Heart left ventricle (tissue), 16 donors: ENCODE measurements at regions not wholly inside any gene's neighbourhood (a gene's known extent, or its start where the extent isn't known, plus 50 kb on each side); places are given as distances from the start of the nearest gene placed in this dataset.

ENCODE experiments used
- ATAC-seq, 4 donors: fragments of 200-7000 bp; cut with Tn5 transposase; one replicate each; pipeline ENCODE4 v1.9.1; 2020 to 2022; ENCODE audit warnings: moderate library complexity in 4 of 4, mild to moderate bottlenecking in 3 of 4, moderate number of reproducible peaks in 1 of 4
- DNase-seq, 5 donors: peaks; one replicate each; pipeline ENCODE4 v3.0.0-alpha.2; 2020
- H3K27ac ChIP-seq, 12 donors: fragments of 200-600 bp; sonication (generic) in 4 of 12; one replicate each; pipeline versions ENCODE4 v1.5.0 to v1.8.0; 2016 to 2022; ENCODE audit warnings: mild to moderate bottlenecking in 2 of 12
- H3K27me3 ChIP-seq, 9 donors: fragments of 200-600 bp; sonication (generic) in 2 of 9; one replicate each; pipeline versions ENCODE4 v1.5.1 to v1.8.0; 2016 to 2022; ENCODE audit warnings: mild to moderate bottlenecking in 3 of 9
- H3K36me3 ChIP-seq, 9 donors: fragments of 200-600 bp; sonication (generic) in 2 of 9; one replicate each; pipeline versions ENCODE4 v1.5.0 to v1.8.0; 2018 to 2022; ENCODE audit warnings: mild to moderate bottlenecking in 2 of 9
- H3K4me1 ChIP-seq, 12 donors: fragments of 200-600 bp; sonication (generic) in 4 of 12; one replicate each; pipeline versions ENCODE4 v1.5.0 to v1.8.0; 2016 to 2022; ENCODE audit warnings: mild to moderate bottlenecking in 3 of 12
- H3K4me3 ChIP-seq, 12 donors: fragments of 200-600 bp; sonication (generic) in 4 of 12; one replicate each; pipeline versions ENCODE4 v1.5.0 to v1.8.0; 2017 to 2022; ENCODE audit warnings: mild to moderate bottlenecking in 9 of 12, moderate library complexity in 4 of 12
- H3K9me3 ChIP-seq, 12 donors: fragments of 200-600 bp; sonication (generic) in 4 of 12; one replicate each; pipeline versions ENCODE4 v1.5.0 to v1.8.0; 2016 to 2022; ENCODE audit warnings: mild to moderate bottlenecking in 1 of 12
- CTCF ChIP-seq, 12 donors: fragments of 200-600 bp; sonication (generic) in 4 of 12; IDR thresholded peaks; one replicate each; pipeline versions ENCODE4 v1.5.0 to v1.8.0; 2018 to 2022; ENCODE audit warnings: antibody characterized with exemption in 12 of 12, mild to moderate bottlenecking in 5 of 12
- POLR2A ChIP-seq, 2 donors: fragments of 450-650 bp; IDR thresholded peaks; one replicate each; pipeline ENCODE4 v1.6.1; 2017; ENCODE audit warnings: antibody characterized with exemption in 2 of 2, mild to moderate bottlenecking in 2 of 2, moderate library complexity in 2 of 2
- WGBS, 4 donors: extraction: QIAGEN DNeasy Blood & Tissue Kit in 2 of 4; methylation state at CpG; one replicate each; pipeline versions ENCODE4 v1.1.5 to v1.1.7; 2013 to 2018; 5-methylcytosine and 5-hydroxymethylcytosine counted together
- intact Hi-C, 10 donors: fragments of 100-400 bp; cut with DNase I; formaldehyde crosslinking; loops; one replicate each; pipeline versions ENCODE4 v1.11.1 to v1.14.2; 2022
- donor health status: ischemic (EF 13 %, LVEDD 7.1; RV severe dilation, severe dysfunction).
- donor health status: healthy with polysubstance abuse.
- donor health status: DM: no; HTN: yes; CAD: no.
- donor health status: DM: no; HTN: no; CAD: no.
- donor health status: ischemic (EF 25% LVEDD 6.9; RV normal size, moderate dysfunction).
- donor health status: ischemic (EF 25% LVEDD 5.7; RV mildly dilated, moderate dysfunction).
- donor health status: healthy.
- donor health status: DM: yes; HTN: yes; CAD: no.
- donor health status: ischemic (EF 35%, LVEDD 5.7; RV mildly dilated, moderate dysfunction).
- donor health status: nonischemic (EF 11% LVEDD 7.7; RV severe dilation, severe dysfunction).
- donor health status: DM: yes; HTN: yes; CAD: no.
- donor health status: PGD.
- donor health status: ischemic (EF 29% LVEDD 5.4; RV normal size, mild dysfunction).
- donor health status: nonischemic (EF 23%, LVEDD 6.1; RV moderate dilation, normal function).

GRCh38 chr12:23349564-23349963 lies 599.9 kb downstream of the SOX5 start:
- no peaks in the 10 kb centered on the region for H3K36me3 ChIP-seq
- 71 to 77% (median 74%) methylated on average over 3 of the region's 3 CpGs for WGBS, 4 donors
- H3K4me3 ChIP-seq = no peak overlapping the region
- ATAC-seq (no peak), DNase-seq (no peak)
- intact Hi-C loops = no loop called here
- H3K27me3 ChIP-seq = no peaks in the 10 kb centered on the region
- H3K9me3 ChIP-seq = no peaks in the 10 kb centered on the region
- H3K4me1 ChIP-seq = no peaks in the 10 kb centered on the region
- no peak for TF ChIP-seq POLR2A (IDR thresholded peaks at IDR 0.05)
- no peak for TF ChIP-seq CTCF (IDR thresholded peaks at IDR 0.05)
- H3K27ac ChIP-seq = no peak overlapping the region

GRCh38 chr12:23350808-23351207 lies 598.7 kb downstream of the SOX5 start:
- Histone ChIP-seq H3K27me3 (no peaks in the 10 kb centered on the region), H3K9me3 (peaks cover 0 to 4% (median 0%) of the 10 kb centered on the region in 12 donors), H3K36me3 (no peaks in the 10 kb centered on the region), H3K4me1 (no peaks in the 10 kb centered on the region), H3K4me3 (no peak overlapping the region), H3K27ac (no peak overlapping the region)
- ATAC-seq (no peak), DNase-seq (no peak)
- intact Hi-C loops = no loop called here
- TF ChIP-seq CTCF (IDR thresholded peaks at IDR 0.05) (no peak), POLR2A (IDR thresholded peaks at IDR 0.05) (no peak)
- 82 to 89% (median 86%) methylated on average over 2 of the region's 2 CpGs for WGBS, 4 donors

GRCh38 chr12:23352670-23353069 lies 596.8 kb downstream of the SOX5 start:
- no peak for TF ChIP-seq POLR2A (IDR thresholded peaks at IDR 0.05)
- Histone ChIP-seq H3K27ac (no peak overlapping the region), H3K27me3 (no peaks in the 10 kb centered on the region), H3K4me3 (no peak overlapping the region), H3K36me3 (no peaks in the 10 kb centered on the region), H3K4me1 (no peaks in the 10 kb centered on the region), H3K9me3 (peaks cover 0 to 4% (median 0%) of the 10 kb centered on the region in 12 donors)
- ATAC-seq (no peak), DNase-seq (no peak)
- 81 to 91% (median 86%) methylated on average over 2 of the region's 2 CpGs for WGBS, 4 donors
- intact Hi-C loops = no loop called here

DNA sequence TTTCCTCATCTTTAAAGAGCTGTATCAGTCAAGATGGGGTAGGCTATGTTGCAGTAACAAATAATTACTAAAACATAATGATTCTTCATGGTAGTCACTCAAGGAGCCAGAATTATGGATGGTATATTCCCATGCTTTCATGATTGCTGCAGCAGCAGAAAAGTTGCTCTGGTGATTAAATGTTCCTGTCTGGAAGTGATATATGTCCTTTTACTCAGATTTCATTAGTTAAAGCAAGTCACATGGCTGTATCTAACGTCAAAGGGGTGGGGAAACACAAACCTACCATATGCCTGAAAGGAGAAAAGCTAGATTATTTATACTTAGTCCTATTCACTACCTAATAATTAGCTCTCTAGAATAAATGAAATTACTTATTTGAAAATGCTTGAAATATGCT lies 594.7 kb downstream of the SOX5 start:
- 37 to 55% (median 47%) methylated on average over 1 of the region's 1 CpG for WGBS, 4 donors
- H3K36me3 ChIP-seq = no peaks in the 10 kb centered on the region

More for the DNA sequence above, 594.7 kb downstream of the SOX5 start:
- no peaks in the 10 kb centered on the region for H3K4me1 ChIP-seq
- TF ChIP-seq POLR2A (IDR thresholded peaks at IDR 0.05) (no peak), CTCF (IDR thresholded peaks at IDR 0.05) (no peak)
- no peak overlapping the region for H3K4me3 ChIP-seq
- H3K27me3 ChIP-seq = no peaks in the 10 kb centered on the region
- DNase-seq (no peak), ATAC-seq (no peak)
- H3K9me3 ChIP-seq = peaks cover 0 to 4% (median 0%) of the 10 kb centered on the region in 12 donors
- no peak overlapping the region for H3K27ac ChIP-seq
- intact Hi-C loops = no loop called here
